GM23338 (cell line): ENCODE measurements at regions not wholly inside any gene's neighbourhood (a gene's known extent, or its start where the extent isn't known, plus 50 kb on each side); places are given as distances from the start of the nearest gene placed in this dataset.

Source experiments
- EZH2 ChIP-seq: fragments of 200-600 bp; sonication (generic); IDR thresholded peaks from one replicate; pipeline ENCODE4 v1.8.0; 2017; ENCODE audit warnings: antibody characterized with exemption, mild to moderate bottlenecking, low read depth; ENCODE audit not compliant: unreplicated experiment
- EZH2phosphoT487 ChIP-seq: fragments of 200-600 bp; sonication (generic); IDR thresholded peaks from one replicate; pipeline ENCODE4 v1.8.1; 2018; ENCODE audit warnings: antibody characterized with exemption; ENCODE audit not compliant: unreplicated experiment
- JUNB ChIP-seq: IDR thresholded peaks from one replicate; pipeline ENCODE4 v1.6.1; 2016; ENCODE audit warnings: antibody characterized with exemption; ENCODE audit not compliant: unreplicated experiment
- NANOG ChIP-seq: IDR thresholded peaks from 2 replicates; pipeline ENCODE4 v1.6.1; 2016; ENCODE audit warnings: antibody characterized with exemption, borderline replicate concordance
- POLR2AphosphoS5 ChIP-seq: IDR thresholded peaks from 2 replicates; pipeline ENCODE4 v1.6.1; 2016; ENCODE audit warnings: antibody characterized with exemption, low read depth
- REST ChIP-seq: IDR thresholded peaks from one replicate; pipeline ENCODE4 v1.6.1; 2018; ENCODE audit warnings: antibody characterized with exemption; ENCODE audit not compliant: unreplicated experiment
- STAT1 ChIP-seq: IDR thresholded peaks from one replicate; pipeline ENCODE4 v1.6.1; 2016; ENCODE audit warnings: antibody characterized with exemption; ENCODE audit not compliant: unreplicated experiment
- ZNF114 ChIP-seq: fragments of 250-450 bp; sonication (Bioruptor Pico); IDR thresholded peaks from 2 replicates; pipeline ENCODE4 v1.5.0; 2020; ENCODE audit warnings: mild to moderate bottlenecking, moderate library complexity
- ZNF331 ChIP-seq: fragments of 250-450 bp; sonication (Bioruptor Pico); IDR thresholded peaks from 2 replicates; pipeline ENCODE4 v1.5.0; 2020; ENCODE audit warnings: low read depth, mild to moderate bottlenecking, moderate library complexity
- ZNF462 ChIP-seq: fragments of 250-450 bp; sonication (Bioruptor Pico); IDR thresholded peaks from 2 replicates; pipeline ENCODE4 v1.5.0; 2020; ENCODE audit warnings: mild to moderate bottlenecking, moderate library complexity
- TF ChIP-seq, protein P1 (sequence below): IDR thresholded peaks from 2 replicates; pipeline ENCODE4 v1.6.1; 2016; ENCODE audit warnings: antibody characterized with exemption

GRCh38 chr1:237998581-237998980 lies 107.9 kb upstream of the ZP4 start (continued):
- TF ChIP-seq ZNF462 (CRISPR knock-in tag) (no peak), REST (no peak), ZNF331 (CRISPR knock-in tag) (no peak), STAT1 (no peak), ZNF114 (CRISPR knock-in tag) (no peak), NANOG (no peak), POLR2AphosphoS5 (no peak), JUNB (no peak), EZH2phosphoT487 (no peak), EZH2 (no peak)
- TF ChIP-seq, protein P1, sequence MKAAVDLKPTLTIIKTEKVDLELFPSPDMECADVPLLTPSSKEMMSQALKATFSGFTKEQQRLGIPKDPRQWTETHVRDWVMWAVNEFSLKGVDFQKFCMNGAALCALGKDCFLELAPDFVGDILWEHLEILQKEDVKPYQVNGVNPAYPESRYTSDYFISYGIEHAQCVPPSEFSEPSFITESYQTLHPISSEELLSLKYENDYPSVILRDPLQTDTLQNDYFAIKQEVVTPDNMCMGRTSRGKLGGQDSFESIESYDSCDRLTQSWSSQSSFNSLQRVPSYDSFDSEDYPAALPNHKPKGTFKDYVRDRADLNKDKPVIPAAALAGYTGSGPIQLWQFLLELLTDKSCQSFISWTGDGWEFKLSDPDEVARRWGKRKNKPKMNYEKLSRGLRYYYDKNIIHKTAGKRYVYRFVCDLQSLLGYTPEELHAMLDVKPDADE: no peak
